ACC112 (cell line): ENCODE measurements at regions not wholly inside any gene's neighbourhood (a gene's known extent, or its start where the extent isn't known, plus 50 kb on each side); places are given as distances from the start of the nearest gene placed in this dataset.
"Not testable (repeated sequence)": the region's sequence is repeated elsewhere in the genome, so short reads cannot be mapped to it uniquely, and the experiment has no call there.

Source experiments
- H2AFZ ChIP-seq: fragments of 200-600 bp; sonication (generic); one replicate; pipeline ENCODE4 v1.6.0; 2017; ENCODE audit warnings: antibody characterized with exemption, low read length; ENCODE audit not compliant: unreplicated experiment
- H3K27ac ChIP-seq: fragments of 200-600 bp; sonication (generic); 2 replicates; pipeline ENCODE4 v1.5.1; 2014; ENCODE audit warnings: low read depth, mild to moderate bottlenecking, antibody characterized with exemption, low read length, moderate library complexity
- H3K27me3 ChIP-seq: fragments of 200-600 bp; sonication (generic); 2 replicates; pipeline ENCODE4 v1.6.1; 2014; ENCODE audit warnings: mild to moderate bottlenecking, antibody characterized with exemption, low read length, moderate library complexity, mixed read lengths; ENCODE audit not compliant: insufficient read depth
- H3K36me3 ChIP-seq: fragments of 200-600 bp; sonication (generic); 2 replicates; pipeline ENCODE4 v1.6.1; 2016; ENCODE audit warnings: mild to moderate bottlenecking, antibody characterized with exemption, low read length, moderate library complexity, mixed read lengths; ENCODE audit not compliant: insufficient read depth
- H3K4me1 ChIP-seq: fragments of 200-600 bp; sonication (generic); one replicate; pipeline ENCODE4 v1.6.1; 2016; ENCODE audit warnings: low read length, mixed read lengths; ENCODE audit not compliant: insufficient read depth, unreplicated experiment, control insufficient read depth
- H3K4me3 ChIP-seq: fragments of 200-600 bp; sonication (generic); 2 replicates; pipeline ENCODE4 v1.5.1; 2014; ENCODE audit warnings: mild to moderate bottlenecking, low read depth, low read length
- H3K79me2 ChIP-seq: fragments of 200-600 bp; sonication (generic); one replicate; pipeline ENCODE4 v1.6.0; 2016; ENCODE audit warnings: low read length; ENCODE audit not compliant: control insufficient read depth, unreplicated experiment, insufficient read depth

DNA sequence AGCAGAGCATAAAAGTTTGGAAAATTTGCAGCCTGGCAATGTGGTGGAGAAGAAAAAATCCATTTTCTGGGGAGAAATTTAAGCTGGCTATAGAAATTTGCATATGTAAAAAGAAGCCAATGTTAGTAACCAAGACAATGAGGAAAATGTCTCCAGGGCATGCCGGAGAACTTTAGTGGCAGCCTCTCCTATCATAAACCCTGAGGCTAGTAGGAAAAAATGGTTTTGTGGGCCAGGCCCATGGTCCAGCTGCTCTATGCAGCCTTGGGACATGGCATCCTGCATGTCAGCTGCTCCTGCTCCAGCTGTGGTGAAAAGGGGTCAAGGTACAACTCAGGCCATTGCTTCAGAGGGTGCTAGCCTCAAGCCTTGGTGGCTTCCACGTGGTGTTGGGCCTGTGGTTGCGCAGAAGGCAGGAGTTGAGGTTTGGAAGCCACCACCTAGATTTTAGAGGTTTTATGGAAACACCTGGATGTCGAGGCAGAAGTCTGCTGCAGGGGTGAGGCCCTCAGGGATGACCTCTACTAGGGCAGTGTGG, 101.8 kb upstream of the SYNCRIP start:
- Histone ChIP-seq H3K36me3 (no peaks in the 10 kb centered on the region), H3K27ac (no peak overlapping the region), H3K79me2 (no peaks in the 10 kb centered on the region), H2AFZ (no peak overlapping the region), H3K4me1 (peaks cover 14% of the 10 kb centered on the region), H3K27me3 (no peaks in the 10 kb centered on the region), H3K4me3 (no peak overlapping the region)

GRCh38 chr6:85726206-85726605, 83.5 kb upstream of the SYNCRIP start:
- H3K4me1 ChIP-seq, result peaks cover 3% of the 10 kb centered on the region
- no peaks in the 10 kb centered on the region for H3K27me3 ChIP-seq
- H2AFZ ChIP-seq, result no peak overlapping the region
- no peak overlapping the region for H3K4me3 ChIP-seq
- H3K36me3 ChIP-seq, result no peaks in the 10 kb centered on the region
- H3K27ac ChIP-seq, result no peak overlapping the region
- no peaks in the 10 kb centered on the region for H3K79me2 ChIP-seq

GRCh38 chr6:85715797-85716196, 73.1 kb upstream of the SYNCRIP start:
- no peak overlapping the region for H3K4me3 ChIP-seq
- H3K27me3 ChIP-seq, result no peaks in the 10 kb centered on the region
- H3K4me1 ChIP-seq, result peaks cover 3% of the 10 kb centered on the region
- no peaks in the 10 kb centered on the region for H3K79me2 ChIP-seq
- H3K27ac ChIP-seq, result no peak overlapping the region
- H2AFZ ChIP-seq, result no peak overlapping the region
- no peaks in the 10 kb centered on the region for H3K36me3 ChIP-seq

GRCh38 chr6:85714893-85715530, 72.3 kb upstream of the SYNCRIP start:
- Histone ChIP-seq H3K4me3 (no peak overlapping the region), H3K27ac (no peak overlapping the region), H2AFZ (no peak overlapping the region), H3K27me3 (no peaks in the 10 kb centered on the region), H3K79me2 (no peaks in the 10 kb centered on the region), H3K4me1 (no peaks in the 10 kb centered on the region), H3K36me3 (no peaks in the 10 kb centered on the region)

DNA sequence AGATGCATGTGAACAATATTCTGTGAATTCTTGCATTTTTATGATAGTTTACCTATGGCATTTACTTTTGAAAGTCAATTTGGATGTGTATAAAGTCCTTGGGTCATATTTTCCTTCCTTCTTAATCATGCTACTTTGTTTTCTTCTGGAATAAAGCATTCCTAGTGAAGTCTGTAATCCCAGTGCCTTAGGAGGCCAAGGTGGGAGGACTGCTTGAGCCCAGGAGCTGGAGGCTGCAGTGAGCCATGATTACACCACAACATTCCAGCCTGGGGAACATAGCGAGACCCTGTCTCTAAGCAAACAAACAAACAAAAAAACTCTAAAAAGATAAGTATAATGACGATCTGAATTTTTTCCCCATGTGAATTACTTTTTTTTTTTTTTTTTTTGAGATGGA, 69.7 kb upstream of the SYNCRIP start:
- Histone ChIP-seq H2AFZ (no peak overlapping the region), H3K4me3 (no peak overlapping the region), H3K4me1 (no peaks in the 10 kb centered on the region), H3K79me2 (no peaks in the 10 kb centered on the region), H3K27ac (no peak overlapping the region), H3K27me3 (no peaks in the 10 kb centered on the region), H3K36me3 (no peaks in the 10 kb centered on the region)

GRCh38 chr6:85707515-85708145, 64.9 kb upstream of the SYNCRIP start:
- not testable (repeated sequence) for H2AFZ ChIP-seq, H3K4me1 ChIP-seq

DNA sequence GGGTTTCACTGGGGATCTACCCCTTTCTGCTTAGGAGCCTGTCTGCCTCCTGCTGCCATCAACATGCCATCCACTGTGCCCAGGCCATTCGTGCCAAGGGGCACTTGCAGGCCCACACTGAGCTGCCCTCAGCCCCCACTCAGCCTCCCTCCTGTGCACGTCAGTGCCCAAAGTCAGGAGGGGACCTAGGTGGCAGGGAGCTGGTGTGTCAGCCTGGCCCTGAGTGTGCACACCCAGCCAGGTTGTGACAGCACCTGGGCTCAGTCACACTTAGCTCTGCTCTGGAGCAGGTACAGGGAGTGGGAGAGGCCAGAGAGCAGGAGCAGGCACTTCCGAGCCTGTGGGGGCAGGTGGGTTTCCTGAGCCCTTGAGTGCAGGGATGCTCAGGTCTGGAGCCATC, 63.6 kb upstream of the SYNCRIP start:
- Histone ChIP-seq H2AFZ (no peak overlapping the region), H3K4me1 (no peaks in the 10 kb centered on the region), H3K36me3 (no peaks in the 10 kb centered on the region), H3K79me2 (no peaks in the 10 kb centered on the region), H3K4me3 (no peak overlapping the region), H3K27ac (no peak overlapping the region), H3K27me3 (no peaks in the 10 kb centered on the region)

More at GRCh38 chr6:85707515-85708145, 64.9 kb upstream of the SYNCRIP start:
- not testable (repeated sequence) for H3K27ac ChIP-seq, H3K27me3 ChIP-seq, H3K79me2 ChIP-seq, H3K36me3 ChIP-seq, H3K4me3 ChIP-seq

DNA sequence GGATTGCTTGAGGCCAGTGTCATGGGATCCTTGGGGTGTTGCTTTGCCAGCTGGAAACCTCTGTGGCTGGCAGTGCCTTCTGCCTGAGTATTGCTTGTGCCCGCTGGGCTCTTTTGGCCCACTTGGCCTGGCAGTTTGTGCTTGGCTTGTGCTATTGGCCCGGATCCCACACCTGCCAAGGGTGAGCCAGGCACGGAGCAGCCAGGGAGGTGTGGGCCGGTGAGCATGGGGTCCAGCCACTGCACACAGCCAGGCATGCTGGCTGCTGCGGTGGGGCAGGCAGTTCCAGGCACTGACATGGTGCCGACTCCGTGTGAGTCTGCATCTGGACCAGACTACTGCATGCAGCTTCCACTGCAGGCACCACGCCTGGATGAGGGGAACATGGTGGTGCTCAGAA, 62.5 kb upstream of the SYNCRIP start:
- H2AFZ ChIP-seq, result no peak overlapping the region
- no peak overlapping the region for H3K4me3 ChIP-seq
- H3K79me2 ChIP-seq, result no peaks in the 10 kb centered on the region
- H3K4me1 ChIP-seq, result no peaks in the 10 kb centered on the region
- H3K27ac ChIP-seq, result no peak overlapping the region
- H3K36me3 ChIP-seq, result no peaks in the 10 kb centered on the region
- H3K27me3 ChIP-seq, result no peaks in the 10 kb centered on the region

DNA sequence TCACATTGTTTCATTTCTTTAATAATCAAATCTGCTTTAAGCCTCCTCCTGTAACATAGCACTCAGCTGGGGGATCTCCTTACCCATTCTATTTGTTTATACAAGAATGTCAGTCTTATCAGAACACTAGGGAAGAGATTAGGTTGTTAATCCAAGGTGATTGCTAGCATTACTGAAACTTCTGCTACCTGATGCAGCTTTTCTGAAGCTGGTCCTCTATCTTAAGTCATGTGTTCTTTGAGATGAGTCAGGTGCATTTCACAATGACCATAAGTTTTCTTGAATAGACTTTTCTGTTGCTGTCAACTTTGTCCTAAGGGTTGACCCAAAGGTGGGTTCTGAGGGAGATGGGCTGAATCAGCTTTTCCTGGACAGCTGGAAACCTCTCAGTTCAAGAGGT, 60.7 kb upstream of the SYNCRIP start:
- H3K79me2 ChIP-seq, result no peaks in the 10 kb centered on the region
- no peak overlapping the region for H2AFZ ChIP-seq
- no peaks in the 10 kb centered on the region for H3K4me1 ChIP-seq
- H3K36me3 ChIP-seq, result no peaks in the 10 kb centered on the region
- H3K27ac ChIP-seq, result no peak overlapping the region
- H3K27me3 ChIP-seq, result no peaks in the 10 kb centered on the region
- H3K4me3 ChIP-seq, result no peak overlapping the region
